Large intestine (tissue), 3 donors: ENCODE measurements at regions not wholly inside any gene's neighbourhood (a gene's known extent, or its start where the extent isn't known, plus 50 kb on each side); places are given as distances from the start of the nearest gene placed in this dataset.

Experiments
- DNase-seq, 2 donors: peaks; one replicate each; pipeline versions ENCODE4 v3.0.0 to v3.0.0-alpha.2; 2013
- H3K27ac ChIP-seq: one replicate; pipeline ENCODE4 v1.5.1; 2013; ENCODE audit warnings: low read length
- H3K27me3 ChIP-seq: 2 replicates; pipeline ENCODE4 v1.6.1; 2013; ENCODE audit warnings: low read length; ENCODE audit not compliant: control insufficient read depth, insufficient read depth
- H3K36me3 ChIP-seq: 2 replicates; pipeline ENCODE4 v1.6.1; 2013; ENCODE audit warnings: low read length; ENCODE audit not compliant: control insufficient read depth, insufficient read depth
- H3K4me1 ChIP-seq: one replicate; pipeline ENCODE4 v1.6.1; 2013; ENCODE audit warnings: low read length; ENCODE audit not compliant: control insufficient read depth, insufficient read depth
- H3K4me3 ChIP-seq: one replicate; pipeline ENCODE4 v1.5.1; 2013; ENCODE audit warnings: low read length
- H3K9me3 ChIP-seq: one replicate; pipeline ENCODE4 v1.6.1; 2013; ENCODE audit warnings: mild to moderate bottlenecking, low read depth, low read length, moderate library complexity; ENCODE audit not compliant: control insufficient read depth
- WGBS: methylation state at CpG from one replicate; pipeline ENCODE4 v1.1.5; 2013; ENCODE audit warnings: low lambda C conversion rate; ENCODE audit not compliant: insufficient coverage; 5-methylcytosine and 5-hydroxymethylcytosine counted together

DNA sequence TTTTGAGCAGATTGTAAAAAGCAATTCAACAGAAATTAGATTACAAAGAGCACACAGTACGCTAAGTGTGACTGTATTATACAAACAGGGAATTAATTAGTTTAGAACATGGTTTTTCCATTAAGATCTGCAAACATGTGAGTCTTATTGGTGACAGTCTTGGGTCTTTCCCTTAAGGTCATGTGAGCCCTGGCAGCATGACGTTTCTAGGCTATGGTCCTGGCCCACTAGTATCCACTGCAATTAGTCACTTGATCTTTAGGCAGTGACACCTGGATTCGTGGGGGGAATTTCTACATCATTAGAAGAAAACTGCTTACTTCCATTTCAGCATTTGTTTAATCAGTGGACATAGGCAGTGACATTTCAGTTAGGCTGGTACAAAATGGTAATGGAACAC is 360.2 kb upstream of the NR2F2 start:
- Histone ChIP-seq H3K27ac (no peak overlapping the region), H3K4me1 (no peaks in the 10 kb centered on the region), H3K9me3 (no peaks in the 10 kb centered on the region), H3K27me3 (no peaks in the 10 kb centered on the region), H3K36me3 (no peaks in the 10 kb centered on the region), H3K4me3 (no peak overlapping the region)
- no peak for DNase-seq
- 100% methylated on average over 1 of the region's 3 CpGs for WGBS

DNA sequence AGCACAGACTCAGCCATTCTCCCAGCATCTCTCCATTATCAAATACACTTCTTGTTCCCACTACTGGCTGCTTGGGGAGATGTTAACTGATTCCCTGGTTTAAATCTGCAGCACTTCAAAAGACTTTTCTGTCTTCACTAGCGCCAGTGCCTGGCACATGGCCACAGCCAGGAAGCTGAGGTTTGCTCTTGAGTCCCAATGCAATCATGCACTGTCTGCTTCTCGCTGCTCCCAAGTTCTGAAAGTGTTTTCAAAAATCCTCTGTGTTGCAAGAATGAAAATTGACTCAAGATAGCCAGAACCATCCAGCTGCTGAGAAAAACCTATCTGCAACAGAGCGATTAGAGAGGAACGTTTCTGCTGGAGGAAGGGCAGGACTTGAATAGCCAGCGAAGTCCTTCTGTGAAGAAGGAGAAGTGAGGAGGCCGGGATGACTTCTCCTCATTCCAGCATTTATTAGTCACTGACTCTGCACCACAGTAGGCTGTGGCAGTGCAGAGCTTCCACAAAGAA is 358.4 kb upstream of the NR2F2 start:
- no CpG with 5 or more reads among the region's 6 CpGs for WGBS
- no peaks in the 10 kb centered on the region for H3K4me1 ChIP-seq
- no peaks in the 10 kb centered on the region for H3K27me3 ChIP-seq
- H3K4me3 ChIP-seq, result no peak overlapping the region
- H3K27ac ChIP-seq, result no peak overlapping the region
- H3K36me3 ChIP-seq, result no peaks in the 10 kb centered on the region
- no peak for DNase-seq
- no peaks in the 10 kb centered on the region for H3K9me3 ChIP-seq

DNA sequence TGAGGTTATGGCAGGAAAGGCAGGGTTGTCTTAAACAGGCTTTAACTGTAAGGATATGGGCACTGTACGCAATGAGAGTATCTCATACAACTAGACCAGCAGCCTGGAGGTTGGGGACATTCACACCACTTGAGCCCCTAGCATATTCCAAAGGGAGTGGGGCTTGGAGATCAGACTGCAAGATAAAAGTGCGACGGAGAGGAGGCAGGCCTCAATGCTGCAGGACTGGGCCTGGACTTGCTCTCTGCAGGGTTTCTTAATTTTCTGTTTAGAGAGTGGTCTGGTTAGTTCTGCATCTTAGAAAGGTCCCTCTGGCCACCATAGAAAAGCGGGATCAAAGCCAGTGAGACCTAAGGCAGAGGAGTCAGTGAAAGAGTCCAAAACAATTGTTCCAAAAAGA is 357.7 kb upstream of the NR2F2 start:
- Histone ChIP-seq H3K27me3 (no peaks in the 10 kb centered on the region), H3K4me1 (no peaks in the 10 kb centered on the region), H3K27ac (no peak overlapping the region), H3K9me3 (no peaks in the 10 kb centered on the region), H3K36me3 (no peaks in the 10 kb centered on the region), H3K4me3 (no peak overlapping the region)
- DNase-seq, result no peak
- no CpG with 5 or more reads among the region's 4 CpGs for WGBS

DNA sequence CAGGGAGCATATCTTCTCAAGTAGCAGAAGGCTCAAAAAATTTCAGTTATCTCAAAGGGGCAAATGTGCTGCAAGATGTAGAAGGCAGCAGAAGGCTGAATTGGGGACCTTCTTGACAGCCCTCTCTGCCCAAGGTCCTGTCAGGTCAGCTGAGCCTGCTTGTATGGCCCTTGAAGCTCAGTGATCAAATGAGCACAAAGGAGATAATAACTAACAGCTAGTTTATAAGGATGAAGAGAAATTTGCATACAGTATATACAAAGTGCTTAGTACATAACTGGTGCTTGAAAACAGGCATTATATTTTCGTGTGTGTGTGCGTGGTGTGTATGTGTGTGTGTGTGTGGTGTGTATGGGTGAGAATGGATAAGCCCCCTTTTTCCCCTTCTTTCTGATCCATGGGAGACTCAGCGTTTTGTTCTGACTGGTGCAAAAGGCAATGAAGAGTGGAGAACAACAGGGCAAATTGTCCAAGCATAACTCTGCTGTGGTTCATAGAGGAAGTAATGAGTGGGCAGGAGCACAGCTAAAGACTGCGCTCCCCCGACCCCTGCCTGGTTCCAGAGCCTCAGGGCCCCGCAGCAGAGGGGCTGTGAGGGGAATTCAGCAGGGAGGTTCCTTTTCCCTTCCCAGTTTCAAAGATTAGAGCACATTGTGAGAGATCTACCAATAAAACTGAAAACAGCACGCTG is 356.8 kb upstream of the NR2F2 start:
- Histone ChIP-seq H3K4me3 (no peak overlapping the region), H3K27ac (no peak overlapping the region), H3K36me3 (no peaks in the 10 kb centered on the region), H3K4me1 (no peaks in the 10 kb centered on the region), H3K9me3 (no peaks in the 10 kb centered on the region), H3K27me3 (no peaks in the 10 kb centered on the region)
- WGBS, result 80% methylated on average over 1 of the region's 7 CpGs
- no peak for DNase-seq

DNA sequence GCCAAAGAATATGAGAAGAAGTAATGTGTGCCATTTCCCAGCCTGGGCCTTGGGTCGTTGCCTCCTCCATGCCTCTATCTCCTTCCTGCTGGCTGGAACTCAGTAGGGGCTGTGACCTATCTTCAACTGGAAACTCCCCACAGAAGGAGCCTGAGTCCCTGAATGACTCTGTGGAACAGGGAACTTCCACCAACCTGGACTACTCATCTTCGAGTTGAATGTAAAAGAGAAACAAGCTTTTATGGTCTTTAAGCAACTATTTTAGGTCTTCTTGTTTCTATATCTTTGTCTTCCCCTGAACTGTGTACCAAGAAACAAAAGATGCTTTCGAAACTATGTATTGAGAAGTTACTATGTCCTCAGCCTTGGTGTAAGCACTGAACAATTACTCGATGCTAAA is 355.3 kb upstream of the NR2F2 start:
- Histone ChIP-seq H3K27me3 (no peaks in the 10 kb centered on the region), H3K9me3 (no peaks in the 10 kb centered on the region), H3K4me3 (no peak overlapping the region), H3K36me3 (no peaks in the 10 kb centered on the region), H3K4me1 (no peaks in the 10 kb centered on the region), H3K27ac (no peak overlapping the region)
- WGBS, result 100% methylated on average over 2 of the region's 4 CpGs
- no peak for DNase-seq

DNA sequence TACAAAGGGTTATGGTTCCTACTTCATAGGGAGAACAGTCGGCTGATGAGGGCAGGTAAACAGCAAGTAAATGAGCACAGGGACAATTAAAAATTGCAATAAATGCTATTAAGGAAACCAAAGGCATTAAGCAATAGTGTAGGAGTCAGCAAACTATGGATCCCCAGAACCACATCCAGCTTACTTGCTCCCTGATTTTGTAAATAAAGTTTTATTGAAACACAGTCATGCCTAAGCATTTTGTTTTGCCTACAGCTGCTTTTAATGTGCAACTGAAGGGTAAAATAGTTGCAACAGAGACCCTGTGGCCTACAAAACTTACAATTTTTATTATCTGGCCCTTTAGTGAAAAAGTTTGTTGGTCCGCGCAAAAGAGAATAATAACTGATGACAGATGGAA is 351.2 kb upstream of the NR2F2 start:
- Histone ChIP-seq H3K9me3 (no peaks in the 10 kb centered on the region), H3K36me3 (no peaks in the 10 kb centered on the region), H3K4me1 (no peaks in the 10 kb centered on the region), H3K4me3 (no peak overlapping the region), H3K27ac (no peak overlapping the region), H3K27me3 (no peaks in the 10 kb centered on the region)
- no peak for DNase-seq
- no CpG with 5 or more reads among the region's 3 CpGs for WGBS

DNA sequence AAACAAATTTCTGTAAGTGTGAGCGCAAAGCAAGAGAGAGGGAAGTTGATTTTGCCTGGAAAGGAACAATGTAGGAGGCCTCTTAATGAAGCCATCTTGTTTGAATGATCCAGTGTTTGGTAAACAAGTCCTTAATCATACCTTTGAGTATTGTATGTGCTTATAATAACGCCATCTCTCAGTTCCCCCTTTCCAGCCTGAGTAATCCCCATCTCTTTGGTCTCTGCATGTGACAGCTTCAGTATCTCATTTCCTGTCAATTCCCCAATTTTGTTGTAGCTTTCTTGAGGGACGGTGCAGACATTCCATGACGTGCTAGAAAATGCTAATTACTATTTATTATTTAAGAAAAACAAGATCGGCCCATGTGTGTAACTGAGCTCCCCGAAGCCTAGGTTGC is 349.3 kb upstream of the NR2F2 start:
- Histone ChIP-seq H3K9me3 (no peaks in the 10 kb centered on the region), H3K4me3 (no peak overlapping the region), H3K27me3 (no peaks in the 10 kb centered on the region), H3K36me3 (no peaks in the 10 kb centered on the region), H3K4me1 (no peaks in the 10 kb centered on the region), H3K27ac (no peak overlapping the region)
- 100% methylated on average over 1 of the region's 6 CpGs for WGBS
- no peak for DNase-seq

DNA sequence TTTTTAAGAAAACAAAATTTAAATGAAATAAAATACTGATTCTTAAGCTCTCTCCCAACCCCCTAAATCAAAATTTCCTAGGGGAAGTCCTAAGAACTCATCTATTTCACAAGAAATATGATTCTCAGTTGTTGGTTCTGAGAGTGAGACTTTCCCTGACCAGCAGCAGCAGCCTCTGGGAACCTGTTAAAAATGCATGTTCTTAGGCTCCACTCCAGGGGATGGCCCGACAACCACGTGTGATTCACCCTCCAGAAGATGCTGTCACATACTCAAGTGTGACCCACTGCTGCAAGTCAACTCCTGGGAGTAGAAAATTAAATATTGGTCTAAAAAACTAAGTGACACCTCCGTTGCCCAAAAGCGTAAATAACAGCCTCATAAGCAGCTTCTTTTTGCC is 343.2 kb upstream of the NR2F2 start:
- DNase-seq, result no peak
- H3K9me3 ChIP-seq, result no peaks in the 10 kb centered on the region
- H3K4me1 ChIP-seq, result no peaks in the 10 kb centered on the region
- no peak overlapping the region for H3K4me3 ChIP-seq
- no CpG with 5 or more reads among the region's 4 CpGs for WGBS
- H3K27me3 ChIP-seq, result no peaks in the 10 kb centered on the region
- no peaks in the 10 kb centered on the region for H3K36me3 ChIP-seq
- no peak overlapping the region for H3K27ac ChIP-seq

DNA sequence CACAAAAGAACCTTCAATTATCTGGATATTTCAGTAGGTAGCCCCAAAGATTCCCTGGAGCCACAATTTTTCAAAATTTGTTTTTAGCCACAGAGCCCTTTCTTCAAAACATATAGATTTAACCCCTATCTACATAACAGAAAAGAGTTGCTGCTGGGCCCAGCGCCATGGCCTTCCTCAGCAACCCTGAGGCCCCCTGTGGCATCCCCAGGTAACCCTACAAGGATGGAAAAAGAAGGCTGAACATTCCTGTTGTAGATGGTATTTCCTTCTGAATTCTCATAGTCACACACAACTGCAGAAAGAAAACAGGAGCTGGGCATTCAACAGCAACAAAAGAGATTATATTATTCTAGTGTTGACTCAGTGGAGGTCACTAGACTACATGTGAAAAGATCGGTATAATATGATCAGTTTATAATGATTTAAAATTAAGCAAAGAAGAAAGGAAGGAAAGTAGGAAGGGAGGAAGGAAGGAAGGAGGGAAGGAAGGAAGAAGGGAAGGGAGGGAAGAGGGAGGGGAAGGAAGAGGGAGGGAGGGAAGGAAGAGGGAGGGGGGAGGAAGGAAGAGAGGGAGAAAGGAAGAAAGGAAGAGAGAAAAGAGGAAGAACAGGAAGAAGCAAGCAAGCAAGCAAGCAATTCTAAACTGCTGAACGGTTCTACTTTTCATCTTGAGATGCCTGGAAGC is 342.5 kb upstream of the NR2F2 start:
- no peak for DNase-seq
- Histone ChIP-seq H3K27ac (no peak overlapping the region), H3K4me1 (no peaks in the 10 kb centered on the region), H3K4me3 (no peak overlapping the region), H3K9me3 (no peaks in the 10 kb centered on the region), H3K27me3 (no peaks in the 10 kb centered on the region), H3K36me3 (no peaks in the 10 kb centered on the region)
- WGBS, result 100% methylated on average over 1 of the region's 3 CpGs

DNA sequence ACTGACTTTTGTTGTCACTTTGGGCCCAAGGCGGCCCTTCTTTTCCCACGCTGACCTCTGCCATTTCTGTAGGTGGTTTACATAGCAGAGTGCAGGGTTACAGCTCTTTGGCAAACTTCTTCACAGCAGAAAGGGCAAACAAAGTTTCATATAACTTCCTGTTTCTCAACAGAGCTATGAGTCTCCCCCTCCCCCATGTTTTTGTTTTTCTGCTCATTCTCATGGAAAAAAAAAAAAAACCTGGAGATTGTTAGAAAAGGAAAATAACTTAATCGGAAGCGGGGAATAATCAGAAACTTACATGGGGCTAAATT is 342.0 kb upstream of the NR2F2 start:
- no peak overlapping the region for H3K4me3 ChIP-seq
- no peaks in the 10 kb centered on the region for H3K27me3 ChIP-seq
- no peaks in the 10 kb centered on the region for H3K4me1 ChIP-seq
- 77% methylated on average over 2 of the region's 4 CpGs for WGBS
- H3K27ac ChIP-seq, result no peak overlapping the region
- peak in 1 of 2 donors; percentile 7 for DNase-seq
- H3K9me3 ChIP-seq, result no peaks in the 10 kb centered on the region
- H3K36me3 ChIP-seq, result no peaks in the 10 kb centered on the region

DNA sequence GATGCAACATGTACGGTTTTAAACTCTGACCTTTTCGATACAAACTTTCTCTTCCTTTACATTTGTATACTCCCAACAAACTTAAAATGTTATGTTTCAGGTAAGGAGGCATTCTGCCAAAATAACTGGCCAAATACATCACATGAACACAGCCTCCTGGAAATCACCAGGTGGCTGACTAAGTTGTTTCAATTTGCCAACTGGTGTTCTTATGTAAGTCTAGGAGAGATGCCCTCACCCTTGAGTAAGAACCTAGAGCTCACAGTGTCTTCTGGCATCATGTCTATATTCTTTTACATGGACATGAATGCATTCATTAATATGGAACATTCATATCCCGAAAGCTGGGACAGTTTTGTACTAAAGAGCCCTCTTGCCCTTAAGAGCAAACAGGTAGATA is 341.1 kb upstream of the NR2F2 start:
- 100% methylated on average over 2 of the region's 3 CpGs for WGBS
- no peak for DNase-seq
- Histone ChIP-seq H3K27ac (no peak overlapping the region), H3K36me3 (no peaks in the 10 kb centered on the region), H3K4me3 (no peak overlapping the region), H3K4me1 (no peaks in the 10 kb centered on the region), H3K27me3 (no peaks in the 10 kb centered on the region), H3K9me3 (no peaks in the 10 kb centered on the region)
